IPS-18a (cell line): ENCODE measurements at regions not wholly inside any gene's neighbourhood (a gene's known extent, or its start where the extent isn't known, plus 50 kb on each side); places are given as distances from the start of the nearest gene placed in this dataset.
"Not testable (repeated sequence)": the region's sequence is repeated elsewhere in the genome, so short reads cannot be mapped to it uniquely, and the experiment has no call there.

Experiments used
- H3K27ac ChIP-seq: one replicate; pipeline ENCODE4 v1.5.1; 2013; ENCODE audit warnings: low read length
- H3K27me3 ChIP-seq: one replicate; pipeline ENCODE4 v1.6.1; 2013; ENCODE audit warnings: mild to moderate bottlenecking, low read length; ENCODE audit not compliant: control insufficient read depth, insufficient read depth
- H3K36me3 ChIP-seq: one replicate; pipeline ENCODE4 v1.6.1; 2013; ENCODE audit warnings: low read depth, low read length; ENCODE audit not compliant: control insufficient read depth
- H3K4me1 ChIP-seq: one replicate; pipeline ENCODE4 v1.6.1; 2013; ENCODE audit warnings: low read depth, low read length; ENCODE audit not compliant: control insufficient read depth
- H3K4me3 ChIP-seq: one replicate; pipeline ENCODE4 v1.5.1; 2013; ENCODE audit warnings: low read length
- H3K9ac ChIP-seq: one replicate; pipeline ENCODE4 v1.6.1; 2013; ENCODE audit warnings: mild to moderate bottlenecking, low read length, moderate library complexity
- H3K9me3 ChIP-seq: one replicate; pipeline ENCODE4 v1.6.1; 2013; ENCODE audit warnings: low read depth, low read length; ENCODE audit not compliant: control insufficient read depth

GRCh38 chr22:26773054-26773453 is 115.7 kb downstream of the MIAT start:
- not testable (repeated sequence) for H3K4me3 ChIP-seq, H3K4me1 ChIP-seq, H3K9me3 ChIP-seq, H3K27ac ChIP-seq, H3K36me3 ChIP-seq, H3K27me3 ChIP-seq, H3K9ac ChIP-seq

GRCh38 chr22:26775394-26775793 is 118.0 kb downstream of the MIAT start:
- no peak overlapping the region for H3K27ac ChIP-seq
- peaks cover 9% of the 10 kb centered on the region for H3K27me3 ChIP-seq
- no peaks in the 10 kb centered on the region for H3K9me3 ChIP-seq
- H3K4me1 ChIP-seq = peaks cover 13% of the 10 kb centered on the region
- H3K9ac ChIP-seq = no peak overlapping the region
- no peak overlapping the region for H3K4me3 ChIP-seq
- H3K36me3 ChIP-seq = no peaks in the 10 kb centered on the region

- Histone ChIP-seq H3K27me3 (peaks cover 9% of the 10 kb centered on the region), H3K36me3 (no peaks in the 10 kb centered on the region), H3K4me3 (no peak overlapping the region), H3K27ac (no peak overlapping the region), H3K4me1 (peaks cover 13% of the 10 kb centered on the region), H3K9ac (no peak overlapping the region), H3K9me3 (no peaks in the 10 kb centered on the region)
Measured at GRCh38 chr22:26777156-26777801, 119.9 kb downstream of the MIAT start.

- Histone ChIP-seq H3K9ac (no peak overlapping the region), H3K4me3 (no peak overlapping the region), H3K27ac (no peak overlapping the region), H3K4me1 (peaks cover 13% of the 10 kb centered on the region), H3K27me3 (peaks cover 9% of the 10 kb centered on the region), H3K9me3 (no peaks in the 10 kb centered on the region), H3K36me3 (no peaks in the 10 kb centered on the region)
Measured at GRCh38 chr22:26778372-26778771, 121.0 kb downstream of the MIAT start.

GRCh38 chr22:26779108-26779507 is 121.7 kb downstream of the MIAT start:
- Histone ChIP-seq H3K27me3 (peaks cover 9% of the 10 kb centered on the region), H3K9me3 (no peaks in the 10 kb centered on the region), H3K27ac (no peak overlapping the region), H3K4me1 (peaks cover 19% of the 10 kb centered on the region), H3K36me3 (no peaks in the 10 kb centered on the region), H3K4me3 (no peak overlapping the region), H3K9ac (no peak overlapping the region)

GRCh38 chr22:26779929-26780328 is 122.5 kb downstream of the MIAT start:
- Histone ChIP-seq H3K9ac (no peak overlapping the region), H3K27ac (no peak overlapping the region), H3K9me3 (no peaks in the 10 kb centered on the region), H3K27me3 (peaks cover 9% of the 10 kb centered on the region), H3K4me3 (no peak overlapping the region), H3K36me3 (no peaks in the 10 kb centered on the region), H3K4me1 (peaks cover 19% of the 10 kb centered on the region)

GRCh38 chr22:26780521-26780920 is 123.1 kb downstream of the MIAT start:
- no peak overlapping the region for H3K27ac ChIP-seq
- peaks cover 21% of the 10 kb centered on the region for H3K4me1 ChIP-seq
- H3K36me3 ChIP-seq = no peaks in the 10 kb centered on the region
- H3K27me3 ChIP-seq = peaks cover 9% of the 10 kb centered on the region
- H3K9me3 ChIP-seq = no peaks in the 10 kb centered on the region
- H3K4me3 ChIP-seq = no peak overlapping the region
- no peak overlapping the region for H3K9ac ChIP-seq

GRCh38 chr22:26781062-26781461 is 123.7 kb downstream of the MIAT start:
- no peaks in the 10 kb centered on the region for H3K36me3 ChIP-seq
- no peak overlapping the region for H3K27ac ChIP-seq
- H3K9ac ChIP-seq = no peak overlapping the region
- H3K9me3 ChIP-seq = no peaks in the 10 kb centered on the region
- peaks cover 9% of the 10 kb centered on the region for H3K27me3 ChIP-seq
- H3K4me3 ChIP-seq = no peak overlapping the region
- peaks cover 21% of the 10 kb centered on the region for H3K4me1 ChIP-seq

- Histone ChIP-seq H3K27ac (no peak overlapping the region), H3K27me3 (peaks cover 5% of the 10 kb centered on the region), H3K9me3 (no peaks in the 10 kb centered on the region), H3K4me3 (no peak overlapping the region), H3K4me1 (peaks cover 21% of the 10 kb centered on the region), H3K36me3 (no peaks in the 10 kb centered on the region), H3K9ac (no peak overlapping the region)
Measured at GRCh38 chr22:26781596-26781995, 124.2 kb downstream of the MIAT start.

- H3K4me3 ChIP-seq = no peak overlapping the region
- no peaks in the 10 kb centered on the region for H3K27me3 ChIP-seq
- H3K9me3 ChIP-seq = no peaks in the 10 kb centered on the region
- H3K9ac ChIP-seq = no peak overlapping the region
- H3K4me1 ChIP-seq = peaks cover 13% of the 10 kb centered on the region
- no peak overlapping the region for H3K27ac ChIP-seq
- no peaks in the 10 kb centered on the region for H3K36me3 ChIP-seq
Measured at GRCh38 chr22:26783885-26784284, 126.5 kb downstream of the MIAT start.

GRCh38 chr22:26784772-26785171 is 127.4 kb downstream of the MIAT start:
- H3K27me3 ChIP-seq = no peaks in the 10 kb centered on the region
- peaks cover 8% of the 10 kb centered on the region for H3K4me1 ChIP-seq
- H3K36me3 ChIP-seq = no peaks in the 10 kb centered on the region
- H3K27ac ChIP-seq = no peak overlapping the region
- no peaks in the 10 kb centered on the region for H3K9me3 ChIP-seq
- no peak overlapping the region for H3K9ac ChIP-seq
- no peak overlapping the region for H3K4me3 ChIP-seq

- no peak overlapping the region for H3K9ac ChIP-seq
- peaks cover 8% of the 10 kb centered on the region for H3K4me1 ChIP-seq
- H3K27ac ChIP-seq = no peak overlapping the region
- H3K9me3 ChIP-seq = no peaks in the 10 kb centered on the region
- H3K4me3 ChIP-seq = no peak overlapping the region
- no peaks in the 10 kb centered on the region for H3K36me3 ChIP-seq
- H3K27me3 ChIP-seq = no peaks in the 10 kb centered on the region
Measured at GRCh38 chr22:26785932-26786331, 128.5 kb downstream of the MIAT start.
